Type B pancreatic cell (in vitro differentiated cells): ENCODE measurements at regions not wholly inside any gene's neighbourhood (a gene's known extent, or its start where the extent isn't known, plus 50 kb on each side); places are given as distances from the start of the nearest gene placed in this dataset.

ENCODE experiments used
- DNase-seq: peaks from one replicate; pipeline ENCODE4 v3.0.0; 2021; ENCODE audit warnings: mixed read lengths; ENCODE audit not compliant: unreplicated experiment; ENCODE audit errors: extremely low spot score
- H3K27ac Mint-ChIP-seq: 2 replicates; pipeline ENCODE4 v1.8.0; 2021; ENCODE audit warnings: mild to moderate bottlenecking, mixed read lengths
- H3K27me3 Mint-ChIP-seq: 2 replicates; pipeline ENCODE4 v1.8.0; 2021; ENCODE audit warnings: mixed read lengths
- H3K36me3 Mint-ChIP-seq: 2 replicates; pipeline ENCODE4 v1.8.0; 2021; ENCODE audit warnings: mixed read lengths
- H3K4me1 Mint-ChIP-seq: one replicate; pipeline ENCODE4 v1.8.0; 2021; ENCODE audit warnings: mixed read lengths; ENCODE audit not compliant: unreplicated experiment
- H3K4me3 Mint-ChIP-seq: 2 replicates; pipeline ENCODE4 v1.8.0; 2021; ENCODE audit warnings: mild to moderate bottlenecking, mixed read lengths
- H3K9me3 Mint-ChIP-seq: 2 replicates; pipeline ENCODE4 v1.8.0; 2021; ENCODE audit warnings: mixed read lengths
- CTCF ChIP-seq: fragments of 200-600 bp; sonication (generic); conservative IDR thresholded peaks from 2 replicates; pipeline ENCODE4 v1.5.0; 2021; ENCODE audit warnings: antibody characterized with exemption, mild to moderate bottlenecking

DNA sequence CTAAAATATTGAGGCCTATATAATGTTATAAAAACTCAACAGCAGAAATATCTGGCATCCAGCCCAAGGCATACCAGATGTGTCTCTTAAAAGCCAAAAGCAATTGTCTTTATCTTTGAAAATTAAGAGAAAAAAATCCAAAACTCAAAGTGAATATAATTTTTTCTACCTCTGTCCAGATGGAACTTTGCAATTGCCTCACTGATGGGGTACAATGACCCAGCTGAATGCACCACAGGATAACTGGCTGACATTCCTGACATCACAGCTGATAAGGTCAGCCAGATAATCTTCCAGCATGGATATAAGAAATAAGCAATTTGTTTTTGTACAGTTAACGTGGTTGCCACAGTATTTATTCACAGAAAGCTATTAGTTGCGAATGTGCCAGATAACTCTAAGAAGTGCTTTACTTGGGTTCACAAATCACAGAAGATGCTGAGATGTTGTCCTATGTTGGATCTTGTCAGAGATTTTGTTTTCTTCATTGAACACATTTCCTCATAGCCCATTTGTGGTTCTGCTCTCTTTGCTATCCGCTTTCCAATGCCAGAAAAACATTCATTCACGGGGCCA lies 566.9 kb upstream of the CCDC54 start:
- no peak for TF ChIP-seq CTCF
- H3K36me3 Mint-ChIP-seq, result no peaks in the 10 kb centered on the region
- H3K4me1 Mint-ChIP-seq, result peaks cover 25% of the 10 kb centered on the region
- H3K27ac Mint-ChIP-seq, result no peak overlapping the region
- H3K4me3 Mint-ChIP-seq, result no peak overlapping the region
- H3K9me3 Mint-ChIP-seq, result peaks cover 5% of the 10 kb centered on the region
- no peaks in the 10 kb centered on the region for H3K27me3 Mint-ChIP-seq
- no peak for DNase-seq

GRCh38 chr3:106811376-106811775 lies 565.9 kb upstream of the CCDC54 start:
- no peak overlapping the region for H3K27ac Mint-ChIP-seq
- H3K9me3 Mint-ChIP-seq, result peaks cover 5% of the 10 kb centered on the region
- H3K36me3 Mint-ChIP-seq, result no peaks in the 10 kb centered on the region
- peaks cover 25% of the 10 kb centered on the region for H3K4me1 Mint-ChIP-seq
- no peak for TF ChIP-seq CTCF
- no peak overlapping the region for H3K4me3 Mint-ChIP-seq
- no peak for DNase-seq
- no peaks in the 10 kb centered on the region for H3K27me3 Mint-ChIP-seq

DNA sequence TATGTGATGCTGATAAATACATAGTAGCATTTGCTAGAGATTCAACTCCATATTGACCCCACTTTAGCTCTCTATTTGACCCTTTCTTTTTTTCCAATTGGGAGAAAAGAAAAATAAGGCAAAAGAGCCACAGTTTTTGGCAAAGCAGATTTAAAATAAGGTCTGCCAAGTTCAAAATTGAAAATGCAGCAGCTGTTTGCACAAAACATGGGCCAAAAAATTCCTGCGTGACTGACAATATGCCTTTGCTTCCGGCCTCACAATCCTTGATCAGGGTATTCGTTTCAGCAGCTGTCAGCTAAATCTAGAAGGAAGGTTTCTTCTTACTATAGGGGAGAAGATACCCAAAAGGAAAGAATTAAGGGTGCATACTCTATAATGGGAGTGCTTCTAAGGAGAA lies 563.5 kb upstream of the CCDC54 start:
- no peak for DNase-seq
- no peak for TF ChIP-seq CTCF
- H3K4me1 Mint-ChIP-seq, result peaks cover 22% of the 10 kb centered on the region
- no peak overlapping the region for H3K4me3 Mint-ChIP-seq
- H3K9me3 Mint-ChIP-seq, result peaks cover 5% of the 10 kb centered on the region
- no peaks in the 10 kb centered on the region for H3K36me3 Mint-ChIP-seq
- no peaks in the 10 kb centered on the region for H3K27me3 Mint-ChIP-seq
- H3K27ac Mint-ChIP-seq, result no peak overlapping the region

DNA sequence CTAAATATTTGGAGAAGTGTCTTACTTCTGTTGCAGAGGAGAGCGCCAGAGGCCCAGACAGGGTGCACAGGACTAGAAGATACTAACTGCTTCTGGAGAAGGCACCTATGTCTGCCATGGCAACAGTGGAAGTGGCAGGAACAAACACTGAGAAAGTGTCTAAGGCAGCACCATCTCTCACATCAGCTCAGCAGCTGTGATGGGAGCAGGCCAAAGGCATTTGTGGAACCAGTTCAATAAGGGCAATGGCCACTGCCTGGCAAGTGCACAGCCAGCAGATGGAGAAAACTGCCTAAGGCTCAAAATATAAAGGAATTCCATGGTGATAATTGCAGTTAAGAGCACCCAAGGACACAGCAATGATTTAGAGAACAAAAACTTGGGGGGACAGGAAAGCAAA lies 563.0 kb upstream of the CCDC54 start:
- no peak for DNase-seq
- Mint-ChIP-seq H3K4me3 (no peak overlapping the region), H3K36me3 (no peaks in the 10 kb centered on the region), H3K27ac (no peak overlapping the region), H3K9me3 (peaks cover 5% of the 10 kb centered on the region), H3K4me1 (peaks cover 18% of the 10 kb centered on the region), H3K27me3 (no peaks in the 10 kb centered on the region)
- no peak for TF ChIP-seq CTCF

DNA sequence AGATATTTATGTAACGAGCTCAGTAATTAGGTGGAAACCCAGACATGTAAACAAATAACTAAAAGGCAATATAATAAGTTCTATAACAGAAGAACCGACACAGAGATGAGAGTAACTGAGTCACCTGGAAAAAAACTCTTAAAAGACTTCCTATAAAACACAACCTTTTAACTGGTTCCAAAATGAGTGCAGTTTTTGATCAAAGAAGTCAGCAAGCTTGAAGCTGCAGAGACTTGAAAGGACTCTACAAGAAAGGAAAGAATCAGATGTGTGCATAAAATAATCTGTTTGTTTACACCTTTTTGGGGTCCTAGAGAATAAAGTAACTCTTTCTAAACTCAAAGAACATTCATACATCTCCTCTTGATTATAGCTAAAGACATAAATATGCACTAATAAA lies 560.4 kb upstream of the CCDC54 start:
- peaks cover 5% of the 10 kb centered on the region for H3K9me3 Mint-ChIP-seq
- TF ChIP-seq CTCF, result no peak
- no peak overlapping the region for H3K4me3 Mint-ChIP-seq
- no peaks in the 10 kb centered on the region for H3K27me3 Mint-ChIP-seq
- H3K27ac Mint-ChIP-seq, result no peak overlapping the region
- no peaks in the 10 kb centered on the region for H3K36me3 Mint-ChIP-seq
- no peak for DNase-seq
- H3K4me1 Mint-ChIP-seq, result peaks cover 11% of the 10 kb centered on the region

- Mint-ChIP-seq H3K9me3 (peaks cover 5% of the 10 kb centered on the region), H3K27ac (no peak overlapping the region)
- DNase-seq, result no peak
These were observed 559.5 kb upstream of the CCDC54 start for GRCh38 chr3:106817706-106818105.

More at GRCh38 chr3:106817706-106818105, 559.5 kb upstream of the CCDC54 start:
- no peaks in the 10 kb centered on the region for H3K27me3 Mint-ChIP-seq
- TF ChIP-seq CTCF, result no peak
- H3K4me3 Mint-ChIP-seq, result no peak overlapping the region
- no peaks in the 10 kb centered on the region for H3K36me3 Mint-ChIP-seq
- H3K4me1 Mint-ChIP-seq, result peaks cover 11% of the 10 kb centered on the region
